ENCODE measurements at regions not wholly inside any gene's neighbourhood (a gene's known extent, or its start where the extent isn't known, plus 50 kb on each side); places are given as distances from the start of the nearest gene placed in this dataset.

DNA sequence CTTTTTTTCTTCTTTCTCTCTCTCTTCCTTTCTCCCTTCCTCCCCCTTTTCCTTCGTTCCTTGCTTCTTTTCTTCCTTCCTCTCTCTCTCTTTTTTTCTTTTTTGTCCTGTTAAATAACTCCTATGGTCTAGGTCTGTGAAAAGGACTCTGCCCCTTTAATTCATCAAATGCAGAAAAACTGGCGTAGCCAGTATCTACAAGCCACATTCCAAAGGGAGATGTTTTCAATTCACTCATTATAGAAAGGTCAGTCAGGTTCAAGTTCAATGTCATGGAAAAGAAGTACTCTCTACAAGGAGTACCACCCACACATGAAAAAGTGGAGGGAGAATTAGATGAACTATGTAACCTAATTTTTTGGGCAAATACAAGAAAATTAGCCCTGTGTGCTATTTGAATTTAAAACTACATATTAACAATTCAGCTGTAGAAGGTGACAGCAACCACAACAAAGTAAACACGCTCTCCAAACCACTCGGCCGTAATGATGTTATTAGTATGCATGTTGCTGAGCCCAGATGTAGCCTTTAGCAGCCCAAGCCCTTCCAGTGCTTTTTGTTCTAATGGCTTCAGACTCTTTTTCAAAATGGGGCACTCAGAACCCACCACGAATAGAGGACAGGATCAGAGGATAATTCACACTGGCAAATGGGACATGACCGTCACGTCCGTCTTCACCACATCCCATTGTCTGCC, 735.4 kb upstream of the FANCL start (continued):
- TF ChIP-seq ZBTB40 (IDR thresholded peaks at IDR 0.05; ENCODE audit: borderline replicate concordance) = no peak
- TF ChIP-seq POLR2AphosphoS5 (IDR thresholded peaks at IDR 0.05; ENCODE audit: low read length) = no peak
- TF ChIP-seq CREM (IDR thresholded peaks at IDR 0.05; ENCODE audit: low read depth) = no peak
- TF ChIP-seq, protein P1, sequence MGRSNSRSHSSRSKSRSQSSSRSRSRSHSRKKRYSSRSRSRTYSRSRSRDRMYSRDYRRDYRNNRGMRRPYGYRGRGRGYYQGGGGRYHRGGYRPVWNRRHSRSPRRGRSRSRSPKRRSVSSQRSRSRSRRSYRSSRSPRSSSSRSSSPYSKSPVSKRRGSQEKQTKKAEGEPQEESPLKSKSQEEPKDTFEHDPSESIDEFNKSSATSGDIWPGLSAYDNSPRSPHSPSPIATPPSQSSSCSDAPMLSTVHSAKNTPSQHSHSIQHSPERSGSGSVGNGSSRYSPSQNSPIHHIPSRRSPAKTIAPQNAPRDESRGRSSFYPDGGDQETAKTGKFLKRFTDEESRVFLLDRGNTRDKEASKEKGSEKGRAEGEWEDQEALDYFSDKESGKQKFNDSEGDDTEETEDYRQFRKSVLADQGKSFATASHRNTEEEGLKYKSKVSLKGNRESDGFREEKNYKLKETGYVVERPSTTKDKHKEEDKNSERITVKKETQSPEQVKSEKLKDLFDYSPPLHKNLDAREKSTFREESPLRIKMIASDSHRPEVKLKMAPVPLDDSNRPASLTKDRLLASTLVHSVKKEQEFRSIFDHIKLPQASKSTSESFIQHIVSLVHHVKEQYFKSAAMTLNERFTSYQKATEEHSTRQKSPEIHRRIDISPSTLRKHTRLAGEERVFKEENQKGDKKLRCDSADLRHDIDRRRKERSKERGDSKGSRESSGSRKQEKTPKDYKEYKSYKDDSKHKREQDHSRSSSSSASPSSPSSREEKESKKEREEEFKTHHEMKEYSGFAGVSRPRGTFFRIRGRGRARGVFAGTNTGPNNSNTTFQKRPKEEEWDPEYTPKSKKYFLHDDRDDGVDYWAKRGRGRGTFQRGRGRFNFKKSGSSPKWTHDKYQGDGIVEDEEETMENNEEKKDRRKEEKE (IDR thresholded peaks at IDR 0.05) = no peak
- no peak for TF ChIP-seq MTA3 (IDR thresholded peaks at IDR 0.05; ENCODE audit: borderline replicate concordance, low read length)
- TF ChIP-seq POLR2A (IDR thresholded peaks at IDR 0.05; ENCODE audit: low read depth, low read length) = no peak
- no peak for TF ChIP-seq ZNF274 (IDR thresholded peaks at IDR 0.05; ENCODE audit: insufficient read depth, insufficient read length)
- TF ChIP-seq SUZ12 (IDR thresholded peaks at IDR 0.05; ENCODE audit: unreplicated experiment) = no peak
- TF ChIP-seq ZSCAN29 (IDR thresholded peaks at IDR 0.05) = no peak

Measured in GM12878 (cell line).